ENCODE measurements at regions not wholly inside any gene's neighbourhood (a gene's known extent, or its start where the extent isn't known, plus 50 kb on each side); places are given as distances from the start of the nearest gene placed in this dataset.

- TF ChIP-seq IKZF5 (CRISPR knock-in tag; IDR thresholded peaks at IDR 0.05) = no peak
- no peak for TF ChIP-seq ZSCAN22 (CRISPR knock-in tag; IDR thresholded peaks at IDR 0.05)
- TF ChIP-seq SNAPC2 (CRISPR knock-in tag; IDR thresholded peaks at IDR 0.05) = no peak
- no peak for TF ChIP-seq KLF15 (CRISPR knock-in tag; IDR thresholded peaks at IDR 0.05; ENCODE audit: borderline replicate concordance)
- no peak for TF ChIP-seq BORCS8-MEF2B (CRISPR knock-in tag; IDR thresholded peaks at IDR 0.05)
- TF ChIP-seq SALL2 (CRISPR knock-in tag; IDR thresholded peaks at IDR 0.05) = no peak
Measured at GRCh38 chr18:66252703-66253102, 351.2 kb downstream of the CDH19 start (continued).

GRCh38 chr18:66235206-66235605 is 368.7 kb downstream of the CDH19 start:
- no peak overlapping the region for H3K27ac ChIP-seq (ENCODE audit: extremely low read length, insufficient read depth, low read length)
- H3K9ac ChIP-seq (ENCODE audit: insufficient read depth, low read depth, low read length) = no peak overlapping the region
- no peak overlapping the region for H3K4me3 ChIP-seq (replicated peaks in 1 of 3; ENCODE audit: insufficient read depth in 1 of 3, low read depth in 2 of 3, low read length in 3 of 3)
- H3K9me3 ChIP-seq (ENCODE audit: low read length) = no peaks in the 10 kb centered on the region
- no peaks in the 10 kb centered on the region for H4K20me1 ChIP-seq (ENCODE audit: insufficient read depth, low read length)
- intact Hi-C loops (cut with micrococcal nuclease; ENCODE audit: unreplicated experiment) (no loop called here), in situ Hi-C loops (cut with HindIII; ENCODE audit: extremely low pct_ligation_motif_present, low pct_unique_long_range_greater_than_20kb) (no loop called here)
- H3K36me3 ChIP-seq (replicated peaks in 1 of 2; ENCODE audit: control insufficient read depth in 1 of 2, insufficient read depth in 2 of 2, low read length in 2 of 2) = no peaks in the 10 kb centered on the region
- H3K27me3 ChIP-seq (ENCODE audit: control insufficient read depth in 1 of 2, insufficient read depth in 2 of 2, low read length in 2 of 2) = no peaks in the 10 kb centered on the region
- no peaks in the 10 kb centered on the region for H3K79me2 ChIP-seq (ENCODE audit: insufficient read depth, low read length)
- H2AFZ ChIP-seq (ENCODE audit: low read length) = no peak overlapping the region
- FAIRE-seq (no peak), DNase-seq (ENCODE audit: low spot score) (no peak), ATAC-seq (no peak)
- ChIA-PET POLR2A (no interaction called here), CTCF (ENCODE audit: low intra/inter-chr PET ratio, low total read pairs) (no interaction called here)
- WGBS (ENCODE audit: low lambda C conversion rate) = 0% methylated on average over 2 of the region's 2 CpGs
- no peak for TF ChIP-seq ZNF180 (CRISPR knock-in tag; IDR thresholded peaks at IDR 0.05; ENCODE audit: borderline replicate concordance, low read depth)
- no peak for TF ChIP-seq THYN1 (CRISPR knock-in tag; IDR thresholded peaks at IDR 0.05; ENCODE audit: borderline replicate concordance, low read depth)
- no peak for TF ChIP-seq RAD51 (IDR thresholded peaks at IDR 0.05; ENCODE audit: borderline replicate concordance)
- no peak overlapping the region for H3K4me2 ChIP-seq (ENCODE audit: low read depth, low read length)
- H3K4me1 ChIP-seq (ENCODE audit: insufficient read depth, low read length) = no peaks in the 10 kb centered on the region
- BruUV-seq (replicated peaks) = no TSS peak
